HG03025 (cell line): ENCODE measurements at regions not wholly inside any gene's neighbourhood (a gene's known extent, or its start where the extent isn't known, plus 50 kb on each side); places are given as distances from the start of the nearest gene placed in this dataset.
"Not testable (repeated sequence)": the region's sequence is repeated elsewhere in the genome, so short reads cannot be mapped to it uniquely, and the experiment has no call there.

Source experiments
- ATAC-seq: cut with Tn5 transposase; IDR thresholded peaks from one replicate; pipeline ENCODE4 v1.9.1; 2021; ENCODE audit warnings: mild to moderate bottlenecking, moderate library complexity; ENCODE audit not compliant: unreplicated experiment, low FRiP score

GRCh38 chr22:22795639-22796038 is 92.0 kb upstream of the IGLL5 start:
- ATAC-seq: not testable (repeated sequence)

GRCh38 chr22:22796724-22797123 is 90.9 kb upstream of the IGLL5 start:
- no peak for ATAC-seq

GRCh38 chr22:22798232-22798616 is 89.4 kb upstream of the IGLL5 start:
- ATAC-seq: no peak

GRCh38 chr22:22798716-22799115 is 88.9 kb upstream of the IGLL5 start:
- ATAC-seq: no peak

GRCh38 chr22:22799561-22799960 is 88.1 kb upstream of the IGLL5 start:
- no peak for ATAC-seq

- ATAC-seq: no peak
Observed at GRCh38 chr22:22800716-22801115, 86.9 kb upstream of the IGLL5 start.

GRCh38 chr22:22802339-22802970 is 85.2 kb upstream of the IGLL5 start:
- ATAC-seq: no peak

- no peak for ATAC-seq
Observed at GRCh38 chr22:22803285-22803853, 84.2 kb upstream of the IGLL5 start.

GRCh38 chr22:22810018-22810427 is 77.6 kb upstream of the IGLL5 start:
- no peak for ATAC-seq

- ATAC-seq: no peak
Observed at GRCh38 chr22:22810471-22810870, 77.1 kb upstream of the IGLL5 start.

GRCh38 chr22:22811016-22812009 is 76.3 kb upstream of the IGLL5 start:
- no peak for ATAC-seq

- no peak for ATAC-seq
Observed at GRCh38 chr22:22812031-22812905, 75.3 kb upstream of the IGLL5 start.

- no peak for ATAC-seq
Observed at GRCh38 chr22:22813126-22814075, 74.2 kb upstream of the IGLL5 start.

- ATAC-seq: no peak
Observed at GRCh38 chr22:22814666-22815396, 72.8 kb upstream of the IGLL5 start.

GRCh38 chr22:22815397-22816170 is 72.0 kb upstream of the IGLL5 start:
- ATAC-seq: no peak

- no peak for ATAC-seq
Observed at GRCh38 chr22:22816171-22816514, 71.5 kb upstream of the IGLL5 start.

- no peak for ATAC-seq
Observed at GRCh38 chr22:22816766-22817410, 70.7 kb upstream of the IGLL5 start.
